Esophagus squamous epithelium (tissue), 5 donors: ENCODE measurements at regions not wholly inside any gene's neighbourhood (a gene's known extent, or its start where the extent isn't known, plus 50 kb on each side); places are given as distances from the start of the nearest gene placed in this dataset.

Source experiments
- DNase-seq: peaks from one replicate; lab custom pipeline; 2025; lab: John Stamatoyannopoulos, UW
- H3K27ac ChIP-seq, 4 donors: fragments of 200-600 bp; sonication (generic); one replicate each; pipeline ENCODE4 v1.5.1; 2016 to 2019; ENCODE audit warnings: mild to moderate bottlenecking in 1 of 4
- H3K27me3 ChIP-seq, 4 donors: fragments of 200-600 bp; sonication (generic); 1 replicate in 3 of 4; 2 replicates in 1 of 4; pipeline versions ENCODE4 v1.5.1 to v1.6.0; 2017 to 2021; ENCODE audit warnings: antibody characterized with exemption in 1 of 4
- H3K36me3 ChIP-seq, 3 donors: fragments of 200-600 bp; sonication (generic); one replicate each; pipeline ENCODE4 v1.5.1; 2016 to 2019
- H3K4me1 ChIP-seq, 3 donors: fragments of 200-600 bp; sonication (generic); one replicate each; pipeline ENCODE4 v1.5.1; 2017 to 2019
- H3K4me3 ChIP-seq, 4 donors: fragments of 200-600 bp; sonication (generic); 1 replicate in 3 of 4; 2 replicates in 1 of 4; pipeline ENCODE4 v1.5.1; 2016 to 2019; ENCODE audit warnings: mild to moderate bottlenecking in 2 of 4, moderate library complexity in 1 of 4
- H3K9me3 ChIP-seq, 3 donors: fragments of 200-600 bp; sonication (generic); one replicate each; pipeline ENCODE4 v1.5.1; 2016 to 2019
- POLR2A ChIP-seq, 4 donors: fragments of 450-650 bp; IDR thresholded peaks; one replicate each; pipeline ENCODE4 v1.6.1; 2017; ENCODE audit warnings: antibody characterized with exemption in 4 of 4, mild to moderate bottlenecking in 4 of 4, moderate library complexity in 3 of 4
- WGBS, 2 donors: methylation state at CpG; one replicate each; pipeline ENCODE4 v1.1.5; 2018; 5-methylcytosine and 5-hydroxymethylcytosine counted together
- intact Hi-C: fragments of 100-400 bp; cut with DNase I; formaldehyde crosslinking; loops from one replicate; pipeline ENCODE4 v1.15.0; 2022
- TF ChIP-seq, protein P1 (sequence below), 6 experiments: fragments of 450-650 bp in 4 of 6; fragments of 200-600 bp in 2 of 6; sonication (generic) in 2 of 6; IDR thresholded peaks; one replicate each; pipeline ENCODE4 v1.5.1; 2016 to 2019; ENCODE audit warnings: antibody characterized with exemption in 6 of 6, mild to moderate bottlenecking in 4 of 6, moderate library complexity in 4 of 6
- donor health status: DM: yes; HTN: yes; CAD: no.

- no peak for TF ChIP-seq POLR2A (IDR thresholded peaks at IDR 0.05)
- TF ChIP-seq, protein P1, sequence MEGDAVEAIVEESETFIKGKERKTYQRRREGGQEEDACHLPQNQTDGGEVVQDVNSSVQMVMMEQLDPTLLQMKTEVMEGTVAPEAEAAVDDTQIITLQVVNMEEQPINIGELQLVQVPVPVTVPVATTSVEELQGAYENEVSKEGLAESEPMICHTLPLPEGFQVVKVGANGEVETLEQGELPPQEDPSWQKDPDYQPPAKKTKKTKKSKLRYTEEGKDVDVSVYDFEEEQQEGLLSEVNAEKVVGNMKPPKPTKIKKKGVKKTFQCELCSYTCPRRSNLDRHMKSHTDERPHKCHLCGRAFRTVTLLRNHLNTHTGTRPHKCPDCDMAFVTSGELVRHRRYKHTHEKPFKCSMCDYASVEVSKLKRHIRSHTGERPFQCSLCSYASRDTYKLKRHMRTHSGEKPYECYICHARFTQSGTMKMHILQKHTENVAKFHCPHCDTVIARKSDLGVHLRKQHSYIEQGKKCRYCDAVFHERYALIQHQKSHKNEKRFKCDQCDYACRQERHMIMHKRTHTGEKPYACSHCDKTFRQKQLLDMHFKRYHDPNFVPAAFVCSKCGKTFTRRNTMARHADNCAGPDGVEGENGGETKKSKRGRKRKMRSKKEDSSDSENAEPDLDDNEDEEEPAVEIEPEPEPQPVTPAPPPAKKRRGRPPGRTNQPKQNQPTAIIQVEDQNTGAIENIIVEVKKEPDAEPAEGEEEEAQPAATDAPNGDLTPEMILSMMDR (IDR thresholded peaks at IDR 0.05), result no peak
- Histone ChIP-seq H3K27ac (no peak overlapping the region), H3K27me3 (no peaks in the 10 kb centered on the region), H3K4me1 (no peaks in the 10 kb centered on the region), H3K36me3 (no peaks in the 10 kb centered on the region), H3K4me3 (no peak overlapping the region), H3K9me3 (no peaks in the 10 kb centered on the region)
- DNase-seq, result no peak
- intact Hi-C loops, result no loop called here
Observed at GRCh38 chrX:95645738-95646137, 1038.9 kb upstream of the DIAPH2 start.

DNA sequence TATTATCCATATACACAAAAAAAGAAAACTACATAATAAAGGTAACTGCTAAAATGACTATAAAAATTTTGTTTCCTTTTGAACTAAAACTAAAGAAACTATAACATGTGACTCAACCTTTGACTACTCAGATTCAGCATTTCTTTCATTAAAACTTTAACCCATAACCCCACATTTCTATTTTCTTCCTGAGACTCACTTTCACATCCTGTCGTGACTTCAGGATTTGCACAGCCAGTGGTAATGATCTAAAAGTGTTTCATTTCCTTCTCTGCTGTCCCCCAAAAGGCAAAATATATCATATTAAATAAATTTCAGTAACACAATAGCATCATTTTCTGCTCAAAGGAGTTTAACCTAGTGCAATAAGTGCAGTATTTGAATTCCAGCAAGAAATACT is 1022.4 kb upstream of the DIAPH2 start:
- Histone ChIP-seq H3K9me3 (no peaks in the 10 kb centered on the region), H3K36me3 (no peaks in the 10 kb centered on the region), H3K4me3 (no peak overlapping the region), H3K27me3 (no peaks in the 10 kb centered on the region), H3K4me1 (no peaks in the 10 kb centered on the region), H3K27ac (no peak overlapping the region)
- intact Hi-C loops, result no loop called here
- 59 to 85% methylated on average over 1 of the region's 1 CpG for WGBS, 2 donors
- DNase-seq, result no peak
- TF ChIP-seq, protein P1 (IDR thresholded peaks at IDR 0.05), result no peak
- no peak for TF ChIP-seq POLR2A (IDR thresholded peaks at IDR 0.05)

DNA sequence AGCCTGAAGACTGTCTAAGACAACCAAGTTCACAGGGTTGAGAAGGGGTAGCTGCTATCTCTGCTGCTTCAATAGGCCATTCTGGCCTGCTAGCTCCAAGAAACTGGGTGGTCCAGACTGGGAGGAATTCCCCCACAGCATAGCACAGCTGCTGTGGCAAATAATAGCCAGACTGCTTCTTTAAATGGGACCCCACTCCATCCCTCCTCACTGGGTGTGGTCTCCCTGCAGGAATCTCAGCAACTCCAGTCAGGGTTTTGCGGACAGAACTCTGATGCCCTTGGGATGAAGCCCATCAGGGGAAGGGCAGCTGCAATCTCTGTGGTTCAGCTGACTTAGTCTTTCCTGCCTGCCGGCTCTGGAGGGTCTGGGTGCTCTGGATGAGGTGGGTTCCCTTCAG is 1018.6 kb upstream of the DIAPH2 start:
- WGBS, 2 donors, result 90% methylated on average over 2 of the region's 2 CpGs; no CpG with 5 or more reads in 1 of the 2 donors

DNA sequence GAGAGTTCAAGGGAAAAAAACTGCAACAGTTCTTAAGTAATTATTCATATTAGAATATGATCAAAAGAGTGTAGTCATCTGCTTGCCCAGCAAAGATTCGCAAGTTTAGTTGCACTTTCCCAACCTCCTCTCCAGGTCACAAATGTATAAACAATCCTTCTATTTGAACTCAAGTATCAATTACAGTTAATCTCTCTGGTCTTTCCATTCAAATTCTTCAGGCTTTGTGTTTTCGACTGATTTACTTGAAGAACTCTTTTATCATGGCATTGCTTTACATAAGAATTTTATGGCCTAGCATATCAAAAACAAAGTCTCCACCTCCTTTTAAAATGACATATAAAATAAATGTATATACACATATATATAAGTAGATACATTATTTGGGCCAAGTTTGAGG is 1009.6 kb upstream of the DIAPH2 start:
- Histone ChIP-seq H3K27ac (peak overlapping the region in 2 of 4 donors; percentile 57 to 61), H3K27me3 (no peaks in the 10 kb centered on the region), H3K9me3 (no peaks in the 10 kb centered on the region), H3K4me1 (peaks cover 0 to 32% (median 3%) of the 10 kb centered on the region in 3 donors), H3K36me3 (no peaks in the 10 kb centered on the region), H3K4me3 (no peak overlapping the region)
- 42 to 57% methylated on average over 2 of the region's 2 CpGs for WGBS, 2 donors
- TF ChIP-seq, protein P1 (IDR thresholded peaks at IDR 0.05), result no peak
- no peak for DNase-seq
- intact Hi-C loops, result no loop called here

More for the DNA sequence above, 1018.6 kb upstream of the DIAPH2 start:
- H3K27ac ChIP-seq, result no peak overlapping the region
- H3K36me3 ChIP-seq, result no peaks in the 10 kb centered on the region
- no peak for DNase-seq
- H3K9me3 ChIP-seq, result no peaks in the 10 kb centered on the region
- no peaks in the 10 kb centered on the region for H3K4me1 ChIP-seq
- H3K4me3 ChIP-seq, result no peak overlapping the region
- TF ChIP-seq, protein P1 (IDR thresholded peaks at IDR 0.05), result no peak
- no peak for TF ChIP-seq POLR2A (IDR thresholded peaks at IDR 0.05)
- intact Hi-C loops, result no loop called here
- H3K27me3 ChIP-seq, result no peaks in the 10 kb centered on the region

DNA sequence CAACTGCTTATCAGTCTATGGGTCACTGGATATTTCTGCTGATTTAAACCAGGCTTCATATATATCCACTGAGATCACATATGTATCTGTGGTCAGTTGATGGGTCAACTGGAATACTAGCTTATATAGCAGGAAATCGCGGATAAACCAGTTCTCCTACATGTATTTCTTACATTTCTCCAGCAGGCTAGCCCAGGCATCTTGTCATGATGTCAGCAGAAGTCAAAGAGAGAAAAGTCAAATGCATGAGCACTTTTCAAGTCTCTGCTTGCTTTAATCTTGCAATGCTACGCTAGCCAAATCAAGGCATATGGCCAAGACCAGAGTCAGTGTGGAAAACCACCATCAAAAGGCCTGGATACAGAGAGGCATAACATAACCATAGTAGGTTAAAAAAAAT is 1008.8 kb upstream of the DIAPH2 start:
- Histone ChIP-seq H3K4me3 (no peak overlapping the region), H3K4me1 (peaks cover 0 to 32% (median 3%) of the 10 kb centered on the region in 3 donors), H3K9me3 (no peaks in the 10 kb centered on the region), H3K36me3 (no peaks in the 10 kb centered on the region), H3K27ac (peak overlapping the region in 2 of 4 donors; percentile 57 to 61), H3K27me3 (no peaks in the 10 kb centered on the region)
- 43 to 46% methylated on average over 3 of the region's 3 CpGs for WGBS, 2 donors
- DNase-seq, result no peak
- intact Hi-C loops, result no loop called here
- no peak for TF ChIP-seq POLR2A (IDR thresholded peaks at IDR 0.05)
- TF ChIP-seq, protein P1 (IDR thresholded peaks at IDR 0.05), result peak in 3 of 6 experiments; percentile 29 to 57 (median 32)
